ENCODE measurements at regions not wholly inside any gene's neighbourhood (a gene's known extent, or its start where the extent isn't known, plus 50 kb on each side); places are given as distances from the start of the nearest gene placed in this dataset.

DNA sequence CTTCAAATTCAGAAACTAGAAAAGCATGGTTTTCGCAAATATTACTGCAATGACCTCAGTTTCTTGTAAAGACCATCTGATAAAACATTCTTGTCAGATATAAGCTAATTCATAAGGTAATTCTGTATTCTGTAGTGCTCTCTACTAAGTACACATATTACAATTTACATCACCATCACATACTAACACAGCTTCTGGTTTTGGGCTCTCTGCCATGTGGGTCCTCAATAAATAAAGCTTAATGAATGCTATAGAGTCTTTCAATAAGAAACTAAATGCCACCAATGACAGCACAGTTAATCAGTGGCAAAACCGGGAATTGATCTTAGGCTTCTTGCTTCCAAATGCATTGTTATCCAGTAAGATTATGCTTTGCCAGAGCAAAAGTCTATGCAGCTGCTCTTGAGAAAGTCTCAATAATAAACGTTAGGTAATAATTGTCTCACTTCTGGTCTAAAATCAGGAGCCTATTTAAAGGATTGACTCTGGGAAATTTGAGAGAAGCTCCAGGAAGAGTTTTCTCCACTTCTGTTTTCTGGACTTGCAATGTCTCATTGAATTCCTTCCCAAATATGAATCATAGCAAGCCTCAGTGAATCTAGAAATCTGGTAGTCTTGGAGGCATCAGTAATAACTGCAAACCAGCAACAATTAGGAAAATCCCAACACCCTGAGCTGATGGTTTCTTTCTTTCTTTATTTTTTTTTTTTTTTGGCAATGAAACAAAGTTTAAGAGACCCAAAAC lies 67.9 kb upstream of the RAPGEF4 start:
- in situ Hi-C loops (cut with MboI) (no loop called here), intact Hi-C loops (cut with micrococcal nuclease) (no loop called here)
- H4K20me1 ChIP-seq (replicated peaks; ENCODE audit: control insufficient read depth, insufficient read depth, low read length) = no peaks in the 10 kb centered on the region
- H3K4me1 ChIP-seq (replicated peaks in 1 of 2; ENCODE audit: control insufficient read depth in 2 of 2, insufficient read depth in 2 of 2, low read length in 2 of 2) = no peaks in the 10 kb centered on the region
- 1% methylated on average over 3 of the region's 3 CpGs for WGBS (ENCODE audit: insufficient coverage, low coverage, missing lambda C conversion rate)
- ATAC-seq = no peak
- no peak overlapping the region for H3K9ac ChIP-seq (ENCODE audit: insufficient read depth in 1 of 2, low read depth in 2 of 2, low read length in 2 of 2)
- H3K36me3 ChIP-seq (ENCODE audit: control insufficient read depth, insufficient read depth, low read length) = no peaks in the 10 kb centered on the region
- TF ChIP-seq SMC3 (conservative IDR thresholded peaks at IDR 0.05; ENCODE audit: insufficient read depth, low read depth, low read length) (no peak), ZNF76 (CRISPR knock-in tag; IDR thresholded peaks at IDR 0.05; ENCODE audit: borderline replicate concordance) (no peak), NR2F6 (CRISPR knock-in tag; IDR thresholded peaks at IDR 0.05) (no peak), HDAC1 (IDR thresholded peaks at IDR 0.05) (no peak), ZNF384 (IDR thresholded peaks at IDR 0.05; ENCODE audit: low read depth, low read length) (no peak), ZBTB1 (CRISPR knock-in tag; IDR thresholded peaks at IDR 0.05; ENCODE audit: borderline replicate concordance, low read depth) (no peak), FOS (IDR thresholded peaks at IDR 0.05; ENCODE audit: extremely low read depth, insufficient read length) (no peak), ZNF79 (CRISPR knock-in tag; IDR thresholded peaks at IDR 0.05; ENCODE audit: low read depth) (no peak), BRD4 (IDR thresholded peaks at IDR 0.05) (no peak), ZNF12 (CRISPR knock-in tag; IDR thresholded peaks at IDR 0.05) (no peak), PML (IDR thresholded peaks at IDR 0.05; ENCODE audit: low read length) (no peak), BCOR (IDR thresholded peaks at IDR 0.05) (no peak), HMGN3 (IDR thresholded peaks at IDR 0.05; ENCODE audit: borderline replicate concordance, extremely low read depth, insufficient read length, low read depth, low read length) (no peak)
- TF ChIP-seq, protein P1, sequence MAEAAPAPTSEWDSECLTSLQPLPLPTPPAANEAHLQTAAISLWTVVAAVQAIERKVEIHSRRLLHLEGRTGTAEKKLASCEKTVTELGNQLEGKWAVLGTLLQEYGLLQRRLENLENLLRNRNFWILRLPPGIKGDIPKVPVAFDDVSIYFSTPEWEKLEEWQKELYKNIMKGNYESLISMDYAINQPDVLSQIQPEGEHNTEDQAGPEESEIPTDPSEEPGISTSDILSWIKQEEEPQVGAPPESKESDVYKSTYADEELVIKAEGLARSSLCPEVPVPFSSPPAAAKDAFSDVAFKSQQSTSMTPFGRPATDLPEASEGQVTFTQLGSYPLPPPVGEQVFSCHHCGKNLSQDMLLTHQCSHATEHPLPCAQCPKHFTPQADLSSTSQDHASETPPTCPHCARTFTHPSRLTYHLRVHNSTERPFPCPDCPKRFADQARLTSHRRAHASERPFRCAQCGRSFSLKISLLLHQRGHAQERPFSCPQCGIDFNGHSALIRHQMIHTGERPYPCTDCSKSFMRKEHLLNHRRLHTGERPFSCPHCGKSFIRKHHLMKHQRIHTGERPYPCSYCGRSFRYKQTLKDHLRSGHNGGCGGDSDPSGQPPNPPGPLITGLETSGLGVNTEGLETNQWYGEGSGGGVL (CRISPR knock-in tag; IDR thresholded peaks at IDR 0.05) = no peak
- TF ChIP-seq, protein P2, sequence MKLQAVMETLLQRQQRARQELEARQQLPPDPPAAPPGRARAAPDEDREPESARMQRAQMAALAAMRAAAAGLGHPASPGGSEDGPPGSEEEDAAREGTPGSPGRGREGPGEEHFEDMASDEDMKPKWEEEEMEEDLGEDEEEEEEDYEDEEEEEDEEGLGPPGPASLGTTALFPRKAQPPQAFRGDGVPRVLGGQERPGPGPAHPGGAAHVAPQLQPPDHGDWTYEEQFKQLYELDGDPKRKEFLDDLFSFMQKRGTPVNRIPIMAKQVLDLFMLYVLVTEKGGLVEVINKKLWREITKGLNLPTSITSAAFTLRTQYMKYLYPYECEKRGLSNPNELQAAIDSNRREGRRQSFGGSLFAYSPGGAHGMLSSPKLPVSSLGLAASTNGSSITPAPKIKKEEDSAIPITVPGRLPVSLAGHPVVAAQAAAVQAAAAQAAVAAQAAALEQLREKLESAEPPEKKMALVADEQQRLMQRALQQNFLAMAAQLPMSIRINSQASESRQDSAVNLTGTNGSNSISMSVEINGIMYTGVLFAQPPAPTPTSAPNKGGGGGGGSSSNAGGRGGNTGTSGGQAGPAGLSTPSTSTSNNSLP (IDR thresholded peaks at IDR 0.05; ENCODE audit: borderline replicate concordance, low read depth, low read length) = no peak
- H3K27ac ChIP-seq (ENCODE audit: extremely low read depth, low read depth, low read length) = no peak overlapping the region
- no peaks in the 10 kb centered on the region for H3K27me3 ChIP-seq (ENCODE audit: control insufficient read depth in 2 of 2, insufficient read depth in 2 of 2, low read length in 2 of 2)
- no peaks in the 10 kb centered on the region for H3K9me3 ChIP-seq (replicated peaks; ENCODE audit: control insufficient read depth, insufficient read depth, low read depth, low read length)
- H3K79me2 ChIP-seq (ENCODE audit: control insufficient read depth, insufficient read depth, low read length) = no peaks in the 10 kb centered on the region
- no peak overlapping the region for H2AFZ ChIP-seq (ENCODE audit: low read depth, low read length)
- FAIRE-seq = no peak
- ChIA-PET CTCF (ENCODE audit: low intra/inter-chr PET ratio) (no interaction called here), POLR2A (interaction anchor here (1.0 to 1.1 kb wide), 2 partner anchors 23 to 30 kb away, joined by 3 read pairs; no protein-coding TSS in a partner anchor)
- H3K9me1 ChIP-seq (ENCODE audit: control insufficient read depth, insufficient read depth, low read length) = no peaks in the 10 kb centered on the region
- DNase-seq (ENCODE audit: extremely low read depth in 1 of 4, low spot score in 3 of 4) = no peak
- no peak overlapping the region for H3K4me3 ChIP-seq
- BruUV-seq (replicated peaks) = no TSS peak
- no peak overlapping the region for H3K4me2 ChIP-seq (ENCODE audit: insufficient read depth, low read length)
